A673 (cell line): ENCODE measurements at regions not wholly inside any gene's neighbourhood (a gene's known extent, or its start where the extent isn't known, plus 50 kb on each side); places are given as distances from the start of the nearest gene placed in this dataset.

ENCODE experiments used
- BruUV-seq: library from RNA; stranded (reverse); fragments of 400-500 nt; replicated peaks from 2 replicates; lab custom pipeline; 2021; lab: Mats Ljungman, UMichigan
- CTCF ChIA-PET: fragments of 300-600 bp; sonication (Branson Sonifier 250); formaldehyde crosslinking; loops from one replicate; lab custom pipeline; 2022; ENCODE audit warnings: antibody characterized with exemption; lab: Charles Lee
- POLR2A ChIA-PET: fragments of 300-600 bp; sonication (Branson Sonifier 250); formaldehyde crosslinking; loops from one replicate; lab custom pipeline; 2022; ENCODE audit warnings: antibody characterized with exemption; ENCODE audit not compliant: low non-redundant PET; lab: Charles Lee
- DNase-seq: peaks from one replicate; pipeline ENCODE4 v3.0.0-alpha.2; 2015; ENCODE audit warnings: low spot score
- H3K27ac ChIP-seq: fragments of 200-600 bp; sonication (generic); 2 replicates; pipeline ENCODE4 v1.5.1; 2016; ENCODE audit warnings: mixed run types, low read depth, mild to moderate bottlenecking, mixed read lengths, antibody characterized with exemption, low read length; ENCODE audit not compliant: poor library complexity, severe bottlenecking
- H3K27me3 ChIP-seq: fragments of 200-600 bp; sonication (generic); replicated peaks from 2 replicates; pipeline ENCODE4 v1.6.1; 2017; ENCODE audit warnings: mixed run types, low read depth, mild to moderate bottlenecking, mixed read lengths, antibody characterized with exemption, low read length; ENCODE audit not compliant: insufficient read depth, poor library complexity
- H3K36me3 ChIP-seq: fragments of 200-600 bp; sonication (generic); 2 replicates; pipeline ENCODE4 v1.6.1; 2016; ENCODE audit warnings: mixed run types, mild to moderate bottlenecking, mixed read lengths, antibody characterized with exemption, low read length; ENCODE audit not compliant: insufficient read depth, poor library complexity, severe bottlenecking
- H3K4me1 ChIP-seq: fragments of 200-600 bp; sonication (generic); 2 replicates; pipeline ENCODE4 v1.6.1; 2017; ENCODE audit warnings: mixed run types, mild to moderate bottlenecking, mixed read lengths, antibody characterized with exemption, low read length; ENCODE audit not compliant: insufficient read depth, poor library complexity, severe bottlenecking
- H3K4me3 ChIP-seq: fragments of 200-600 bp; sonication (generic); 2 replicates; pipeline ENCODE4 v1.5.1; 2016; ENCODE audit warnings: low read depth, mixed run types, mild to moderate bottlenecking, mixed read lengths, low read length; ENCODE audit not compliant: poor library complexity, severe bottlenecking
- H3K9me3 ChIP-seq: fragments of 200-600 bp; sonication (generic); 2 replicates; pipeline ENCODE4 v1.6.1; 2016; ENCODE audit warnings: mixed run types, low read depth, mild to moderate bottlenecking, mixed read lengths, antibody characterized with exemption, low read length; ENCODE audit not compliant: poor library complexity, severe bottlenecking
- CTCF ChIP-seq: fragments of 300-800, 200-600 bp; sonication (generic); conservative IDR thresholded peaks from 2 replicates; pipeline ENCODE4 v1.5.1; 2017; ENCODE audit warnings: low read depth, mild to moderate bottlenecking, antibody characterized with exemption, low read length, moderate library complexity, mixed read lengths
- EZH2 ChIP-seq: fragments of 200-600 bp; sonication (generic); IDR thresholded peaks from 2 replicates; pipeline ENCODE4 v1.6.1; 2017; ENCODE audit warnings: borderline replicate concordance, low read depth, mild to moderate bottlenecking, mixed read lengths, antibody characterized with exemption, low read length; ENCODE audit not compliant: poor library complexity, severe bottlenecking
- intact Hi-C: fragments of 100-400 bp; cut with micrococcal nuclease; formaldehyde crosslinking; loops from one replicate; pipeline ENCODE4 v1.10.0; 2022; ENCODE audit not compliant: unreplicated experiment

- ChIA-PET POLR2A (interaction anchor here (0.6 kb wide), 1 partner anchor 20 kb away, joined by 7 read pairs; no protein-coding TSS in a partner anchor), CTCF (no interaction called here)
- no TSS peak for BruUV-seq
- Histone ChIP-seq H3K4me1 (no peaks in the 10 kb centered on the region), H3K36me3 (no peaks in the 10 kb centered on the region), H3K27ac (no peak overlapping the region), H3K27me3 (no peaks in the 10 kb centered on the region), H3K9me3 (no peaks in the 10 kb centered on the region), H3K4me3 (no peak overlapping the region)
- DNase-seq, result no peak
- TF ChIP-seq CTCF (no peak), EZH2 (no peak)
- intact Hi-C loops, result no loop called here
Measured at GRCh38 chr3:187450431-187451190, 82.4 kb downstream of the RTP4 start.

DNA sequence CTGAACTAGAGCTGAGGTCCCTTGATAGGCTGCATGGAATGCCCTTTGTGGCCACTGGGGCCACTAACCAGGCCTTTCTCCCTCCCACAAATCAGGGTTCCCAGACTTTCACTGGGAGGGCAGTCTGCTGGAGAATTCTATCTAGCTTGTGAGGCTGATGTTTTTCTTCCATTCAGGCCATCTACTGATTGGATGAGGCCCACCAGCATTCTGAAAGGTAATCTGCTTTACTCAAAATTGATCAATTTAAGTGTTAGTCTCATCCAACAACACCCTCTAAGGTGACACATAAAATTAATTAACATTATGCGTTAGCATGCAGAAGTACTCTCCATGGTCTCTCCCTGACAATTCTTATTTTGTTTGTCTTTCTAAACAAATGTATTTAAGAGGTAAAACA is 80.5 kb downstream of the RTP4 start:
- BruUV-seq, result no TSS peak
- no peaks in the 10 kb centered on the region for H3K4me1 ChIP-seq
- no peak overlapping the region for H3K27ac ChIP-seq
- no peaks in the 10 kb centered on the region for H3K27me3 ChIP-seq
- no peak overlapping the region for H3K4me3 ChIP-seq
- ChIA-PET CTCF (no interaction called here), POLR2A (interaction anchor here (0.7 kb wide), 1 partner anchor 113 kb away, joined by 3 read pairs; no protein-coding TSS in a partner anchor)
- no peak for DNase-seq
- H3K36me3 ChIP-seq, result no peaks in the 10 kb centered on the region
- intact Hi-C loops, result no loop called here
- no peak for TF ChIP-seq EZH2
- TF ChIP-seq CTCF, result no peak
- no peaks in the 10 kb centered on the region for H3K9me3 ChIP-seq

DNA sequence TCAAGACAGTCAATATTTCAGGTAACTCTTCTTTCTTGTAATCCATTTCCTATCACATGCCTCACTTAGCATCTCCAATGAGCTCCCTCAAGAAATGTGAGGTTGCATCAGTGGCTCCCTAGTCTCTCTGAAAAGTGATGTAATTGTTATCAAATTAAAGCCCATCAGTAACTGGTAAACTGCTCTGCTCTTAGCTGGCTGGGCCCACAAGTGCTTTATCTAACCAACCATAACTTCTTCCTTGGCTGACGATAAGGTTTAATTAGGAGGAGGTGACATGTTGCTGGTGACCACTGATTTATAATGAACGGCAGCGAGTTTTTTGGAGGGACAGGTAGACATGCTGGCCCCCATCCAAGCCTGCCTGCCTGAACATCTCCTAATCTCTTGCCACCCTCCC is 79.6 kb downstream of the RTP4 start:
- intact Hi-C loops, result no loop called here
- ChIA-PET CTCF (no interaction called here), POLR2A (no interaction called here)
- no TSS peak for BruUV-seq
- Histone ChIP-seq H3K27me3 (no peaks in the 10 kb centered on the region), H3K27ac (no peak overlapping the region), H3K4me3 (no peak overlapping the region), H3K9me3 (no peaks in the 10 kb centered on the region), H3K36me3 (no peaks in the 10 kb centered on the region), H3K4me1 (no peaks in the 10 kb centered on the region)
- DNase-seq, result no peak
- TF ChIP-seq EZH2 (no peak), CTCF (no peak)
